ENCODE measurements at regions not wholly inside any gene's neighbourhood (a gene's known extent, or its start where the extent isn't known, plus 50 kb on each side); places are given as distances from the start of the nearest gene placed in this dataset.
"Not testable (repeated sequence)": the region's sequence is repeated elsewhere in the genome, so short reads cannot be mapped to it uniquely, and the experiment has no call there.

- Histone ChIP-seq H3K9me3 (peaks cover 0 to 17% (median 3%) of the 10 kb centered on the region in 8 donors), H3K27ac (no peak overlapping the region), H3K27me3 (replicated peaks in 1 of 7) (no peaks in the 10 kb centered on the region), H3K36me3 (no peaks in the 10 kb centered on the region), H3K4me3 (no peak overlapping the region), H3K4me1 (no peaks in the 10 kb centered on the region)
- intact Hi-C loops (cut with DNase I; ENCODE audit: low total_unique reads), result no loop called here
- WGBS, 5 donors, result 42 to 94% (median 75%) methylated on average over 2 of the region's 2 CpGs
- TF ChIP-seq POLR2A (IDR thresholded peaks at IDR 0.05), result no peak
- no peak for TF ChIP-seq POLR2AphosphoS5 (IDR thresholded peaks at IDR 0.05)
- no peak for TF ChIP-seq CTCF (IDR thresholded peaks at IDR 0.05 in 8 of 11, conservative IDR thresholded peaks at IDR 0.05 in 3 of 11)
- no peak for DNase-seq
Observed at GRCh38 chr4:189232274-189232673, 708.4 kb upstream of the FRG1 start.

- H3K36me3 ChIP-seq; H3K4me1 ChIP-seq; DNase-seq; H3K27ac ChIP-seq; intact Hi-C loops (cut with DNase I; ENCODE audit: low total_unique reads); H3K27me3 ChIP-seq (replicated peaks in 1 of 7); H3K4me3 ChIP-seq: not testable (repeated sequence)
- H3K9me3 ChIP-seq, result peaks cover 0 to 19% (median 6%) of the 10 kb centered on the region in 8 donors
- WGBS, 5 donors, result no CpG with 5 or more reads among the region's 1 CpG
Observed at GRCh38 chr4:189233754-189234153, 706.9 kb upstream of the FRG1 start.

GRCh38 chr4:189234948-189235347 is 705.7 kb upstream of the FRG1 start:
- H3K4me1 ChIP-seq; H3K27me3 ChIP-seq (replicated peaks in 1 of 7); H3K4me3 ChIP-seq; H3K27ac ChIP-seq; H3K36me3 ChIP-seq; DNase-seq; intact Hi-C loops (cut with DNase I; ENCODE audit: low total_unique reads): not testable (repeated sequence)
- H3K9me3 ChIP-seq, result peaks cover 0 to 19% (median 6%) of the 10 kb centered on the region in 8 donors

GRCh38 chr4:189235599-189235998 is 705.1 kb upstream of the FRG1 start:
- no peak overlapping the region for H3K4me3 ChIP-seq
- no peak for DNase-seq
- H3K9me3 ChIP-seq, result peaks cover 0 to 19% (median 6%) of the 10 kb centered on the region in 8 donors
- H3K27ac ChIP-seq, result no peak overlapping the region
- 87 to 97% (median 93%) methylated on average over 6 of the region's 6 CpGs for WGBS, 5 donors
- no peak for TF ChIP-seq CTCF (IDR thresholded peaks at IDR 0.05 in 8 of 11, conservative IDR thresholded peaks at IDR 0.05 in 3 of 11)
- TF ChIP-seq POLR2AphosphoS5 (IDR thresholded peaks at IDR 0.05), result no peak
- H3K27me3 ChIP-seq (replicated peaks in 1 of 7), result no peaks in the 10 kb centered on the region
- H3K36me3 ChIP-seq, result no peaks in the 10 kb centered on the region
- no peaks in the 10 kb centered on the region for H3K4me1 ChIP-seq
- intact Hi-C loops (cut with DNase I; ENCODE audit: low total_unique reads), result no loop called here

- DNase-seq; H3K4me3 ChIP-seq; H3K27me3 ChIP-seq (replicated peaks in 1 of 7); H3K4me1 ChIP-seq; H3K27ac ChIP-seq; intact Hi-C loops (cut with DNase I; ENCODE audit: low total_unique reads); H3K36me3 ChIP-seq: not testable (repeated sequence)
- H3K9me3 ChIP-seq, result peaks cover 0 to 19% (median 6%) of the 10 kb centered on the region in 8 donors
- WGBS, 5 donors, result 80 to 98% (median 95%) methylated on average over 1 to 28 of the region's 28 CpGs
Observed at GRCh38 chr4:189236321-189236720, 704.4 kb upstream of the FRG1 start.

GRCh38 chr4:189237340-189237739 is 703.3 kb upstream of the FRG1 start:
- Histone ChIP-seq H3K4me1 (no peaks in the 10 kb centered on the region), H3K4me3 (no peak overlapping the region), H3K36me3 (no peaks in the 10 kb centered on the region), H3K9me3 (peaks cover 0 to 19% (median 6%) of the 10 kb centered on the region in 8 donors), H3K27me3 (replicated peaks in 1 of 7) (no peaks in the 10 kb centered on the region), H3K27ac (no peak overlapping the region)
- no peak for DNase-seq
- TF ChIP-seq POLR2AphosphoS5 (IDR thresholded peaks at IDR 0.05), result no peak
- no peak for TF ChIP-seq CTCF (IDR thresholded peaks at IDR 0.05 in 8 of 11, conservative IDR thresholded peaks at IDR 0.05 in 3 of 11)
- TF ChIP-seq POLR2A (IDR thresholded peaks at IDR 0.05), result no peak
- intact Hi-C loops (cut with DNase I; ENCODE audit: low total_unique reads), result no loop called here
- 91 to 97% (median 95%) methylated on average over 13 of the region's 13 CpGs for WGBS, 5 donors

Data from spleen (tissue), 11 donors.